Ishikawa (cell line): ENCODE measurements at regions not wholly inside any gene's neighbourhood (a gene's known extent, or its start where the extent isn't known, plus 50 kb on each side); places are given as distances from the start of the nearest gene placed in this dataset.

ENCODE experiments used
- CREB1 ChIP-seq: IDR thresholded peaks from 2 replicates; pipeline ENCODE4 v1.6.1; 2012; ENCODE audit warnings: low read depth
- EP300 ChIP-seq: IDR thresholded peaks from 2 replicates; pipeline ENCODE4 v1.6.1; 2012; ENCODE audit warnings: borderline replicate concordance
- MAX ChIP-seq: IDR thresholded peaks from 2 replicates; pipeline ENCODE4 v1.6.1; 2012
- NFIC ChIP-seq: IDR thresholded peaks from 2 replicates; pipeline ENCODE4 v1.6.1; 2012
- RAD21 ChIP-seq: IDR thresholded peaks from 2 replicates; pipeline ENCODE4 v1.6.1; 2012; ENCODE audit warnings: low read depth
- TAF1 ChIP-seq: IDR thresholded peaks from 2 replicates; pipeline ENCODE4 v1.6.1; 2012; ENCODE audit warnings: low read depth, mild to moderate bottlenecking
- TCF12 ChIP-seq: IDR thresholded peaks from 2 replicates; pipeline ENCODE4 v1.6.1; 2012; ENCODE audit warnings: low read depth
- YY1 ChIP-seq: IDR thresholded peaks from 2 replicates; pipeline ENCODE4 v1.6.1; 2012; ENCODE audit warnings: low read depth
- ZBTB7A ChIP-seq: IDR thresholded peaks from 2 replicates; pipeline ENCODE4 v1.6.1; 2012; ENCODE audit warnings: low read depth
- TF ChIP-seq, protein P1 (sequence below): IDR thresholded peaks from 2 replicates; pipeline ENCODE4 v1.6.1; 2012; ENCODE audit warnings: low read depth, mild to moderate bottlenecking

GRCh38 chr3:59246719-59247401 is 197.0 kb upstream of the CFAP20DC start:
- no peak for TF ChIP-seq EP300
- no peak for TF ChIP-seq CREB1
- TF ChIP-seq TCF12: no peak
- no peak for TF ChIP-seq TAF1
- no peak for TF ChIP-seq MAX
- TF ChIP-seq, protein P1, sequence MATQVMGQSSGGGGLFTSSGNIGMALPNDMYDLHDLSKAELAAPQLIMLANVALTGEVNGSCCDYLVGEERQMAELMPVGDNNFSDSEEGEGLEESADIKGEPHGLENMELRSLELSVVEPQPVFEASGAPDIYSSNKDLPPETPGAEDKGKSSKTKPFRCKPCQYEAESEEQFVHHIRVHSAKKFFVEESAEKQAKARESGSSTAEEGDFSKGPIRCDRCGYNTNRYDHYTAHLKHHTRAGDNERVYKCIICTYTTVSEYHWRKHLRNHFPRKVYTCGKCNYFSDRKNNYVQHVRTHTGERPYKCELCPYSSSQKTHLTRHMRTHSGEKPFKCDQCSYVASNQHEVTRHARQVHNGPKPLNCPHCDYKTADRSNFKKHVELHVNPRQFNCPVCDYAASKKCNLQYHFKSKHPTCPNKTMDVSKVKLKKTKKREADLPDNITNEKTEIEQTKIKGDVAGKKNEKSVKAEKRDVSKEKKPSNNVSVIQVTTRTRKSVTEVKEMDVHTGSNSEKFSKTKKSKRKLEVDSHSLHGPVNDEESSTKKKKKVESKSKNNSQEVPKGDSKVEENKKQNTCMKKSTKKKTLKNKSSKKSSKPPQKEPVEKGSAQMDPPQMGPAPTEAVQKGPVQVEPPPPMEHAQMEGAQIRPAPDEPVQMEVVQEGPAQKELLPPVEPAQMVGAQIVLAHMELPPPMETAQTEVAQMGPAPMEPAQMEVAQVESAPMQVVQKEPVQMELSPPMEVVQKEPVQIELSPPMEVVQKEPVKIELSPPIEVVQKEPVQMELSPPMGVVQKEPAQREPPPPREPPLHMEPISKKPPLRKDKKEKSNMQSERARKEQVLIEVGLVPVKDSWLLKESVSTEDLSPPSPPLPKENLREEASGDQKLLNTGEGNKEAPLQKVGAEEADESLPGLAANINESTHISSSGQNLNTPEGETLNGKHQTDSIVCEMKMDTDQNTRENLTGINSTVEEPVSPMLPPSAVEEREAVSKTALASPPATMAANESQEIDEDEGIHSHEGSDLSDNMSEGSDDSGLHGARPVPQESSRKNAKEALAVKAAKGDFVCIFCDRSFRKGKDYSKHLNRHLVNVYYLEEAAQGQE: no peak
- no peak for TF ChIP-seq NFIC
- TF ChIP-seq YY1: no peak
- no peak for TF ChIP-seq RAD21
- TF ChIP-seq ZBTB7A: no peak
